GM18511 (cell line): ENCODE measurements at regions not wholly inside any gene's neighbourhood (a gene's known extent, or its start where the extent isn't known, plus 50 kb on each side); places are given as distances from the start of the nearest gene placed in this dataset.
"Not testable (repeated sequence)": the region's sequence is repeated elsewhere in the genome, so short reads cannot be mapped to it uniquely, and the experiment has no call there.

Experiments
- ATAC-seq: cut with Tn5 transposase; IDR thresholded peaks from one replicate; pipeline ENCODE4 v1.9.1; 2021; ENCODE audit warnings: mild to moderate bottlenecking, moderate library complexity; ENCODE audit not compliant: unreplicated experiment

- ATAC-seq = no peak
Observed at GRCh38 chr10:29189256-29189655, 99.6 kb upstream of the LYZL1 start.

- ATAC-seq = no peak
Observed at GRCh38 chr10:29191674-29192073, 97.2 kb upstream of the LYZL1 start.

GRCh38 chr10:29199339-29199738, 89.5 kb upstream of the LYZL1 start:
- no peak for ATAC-seq

- ATAC-seq = no peak
Observed at GRCh38 chr10:29199941-29200679, 88.8 kb upstream of the LYZL1 start.

- no peak for ATAC-seq
Observed at GRCh38 chr10:29202386-29202940, 86.4 kb upstream of the LYZL1 start.

- ATAC-seq = no peak
Observed at GRCh38 chr10:29203432-29203831, 85.4 kb upstream of the LYZL1 start.

- no peak for ATAC-seq
Observed at GRCh38 chr10:29204070-29204800, 84.6 kb upstream of the LYZL1 start.

GRCh38 chr10:29205787-29206186, 83.1 kb upstream of the LYZL1 start:
- no peak for ATAC-seq

- no peak for ATAC-seq
Observed at GRCh38 chr10:29208845-29209244, 80.0 kb upstream of the LYZL1 start.

GRCh38 chr10:29209830-29210229, 79.0 kb upstream of the LYZL1 start:
- no peak for ATAC-seq

GRCh38 chr10:29210266-29210868, 78.5 kb upstream of the LYZL1 start:
- no peak for ATAC-seq

- ATAC-seq = no peak
Observed at GRCh38 chr10:29212597-29212996, 76.3 kb upstream of the LYZL1 start.

- ATAC-seq = no peak
Observed at GRCh38 chr10:29214551-29214950, 74.3 kb upstream of the LYZL1 start.

- no peak for ATAC-seq
Observed at GRCh38 chr10:29217292-29217738, 71.6 kb upstream of the LYZL1 start.

GRCh38 chr10:29223326-29223725, 65.5 kb upstream of the LYZL1 start:
- no peak for ATAC-seq

- no peak for ATAC-seq
Observed at GRCh38 chr10:29224631-29225030, 64.2 kb upstream of the LYZL1 start.

GRCh38 chr10:29227201-29227600, 61.7 kb upstream of the LYZL1 start:
- no peak for ATAC-seq

GRCh38 chr10:29228562-29228961, 60.3 kb upstream of the LYZL1 start:
- ATAC-seq = no peak

GRCh38 chr10:29229258-29229705, 59.6 kb upstream of the LYZL1 start:
- ATAC-seq = no peak

- not testable (repeated sequence) for ATAC-seq
Observed at GRCh38 chr10:29236910-29237309, 52.0 kb upstream of the LYZL1 start.

- no peak for ATAC-seq
Observed at GRCh38 chr10:29237786-29238185, 51.1 kb upstream of the LYZL1 start.
